GM18519 (cell line): ENCODE measurements at regions not wholly inside any gene's neighbourhood (a gene's known extent, or its start where the extent isn't known, plus 50 kb on each side); places are given as distances from the start of the nearest gene placed in this dataset.

Experiments
- ATAC-seq: cut with Tn5 transposase; IDR thresholded peaks from one replicate; pipeline ENCODE4 v1.9.1; 2021; ENCODE audit warnings: mild to moderate bottlenecking, moderate library complexity; ENCODE audit not compliant: unreplicated experiment, low FRiP score

DNA sequence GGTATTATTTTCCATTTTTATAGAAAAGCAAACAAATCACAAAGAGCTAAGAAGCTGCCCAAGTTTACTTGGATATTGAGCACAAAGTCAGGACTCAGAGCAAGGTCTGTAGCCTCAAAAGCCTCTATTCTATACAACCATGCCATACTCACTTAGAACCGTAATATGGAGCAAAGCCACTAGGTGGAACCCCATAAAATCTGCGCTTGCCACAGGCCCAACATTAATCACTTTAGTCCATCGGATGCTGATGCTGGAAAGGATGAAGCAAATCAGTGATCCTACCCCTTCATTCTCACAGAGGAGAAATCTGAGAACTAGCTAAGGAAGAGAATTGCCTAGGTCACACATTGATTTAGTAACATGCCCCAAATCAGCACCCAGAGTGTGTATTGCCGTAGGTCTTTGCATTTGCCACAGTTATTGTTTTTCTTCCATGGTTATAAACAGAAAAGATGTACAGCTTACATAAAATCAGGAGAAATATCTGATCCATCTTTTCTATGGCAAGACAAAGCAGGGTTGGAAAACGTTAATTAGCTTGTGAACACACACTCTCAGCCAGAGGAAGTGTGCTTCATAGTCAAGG is 56.7 kb upstream of the RAB38 start:
- ATAC-seq, result peak; percentile 87

DNA sequence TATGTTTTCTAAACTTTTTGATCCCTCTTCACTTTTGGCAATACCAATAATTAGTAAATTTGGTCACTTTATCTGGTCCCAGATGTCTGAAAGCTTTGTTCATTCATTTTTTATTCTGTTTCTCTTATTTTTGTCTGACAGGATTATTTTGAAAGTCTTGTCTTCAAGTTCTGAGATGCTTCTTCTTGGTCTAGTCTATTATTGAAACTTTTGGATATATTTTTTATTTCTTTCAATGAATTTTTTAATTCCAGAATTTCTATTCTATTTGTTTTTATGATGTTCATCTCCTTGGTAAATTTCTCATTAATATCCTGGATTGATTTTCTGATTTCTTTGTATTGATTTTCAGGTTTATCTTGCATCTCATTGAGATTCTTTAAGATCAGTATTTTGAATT is 54.1 kb upstream of the RAB38 start:
- ATAC-seq, result no peak
